ENCODE measurements at regions not wholly inside any gene's neighbourhood (a gene's known extent, or its start where the extent isn't known, plus 50 kb on each side); places are given as distances from the start of the nearest gene placed in this dataset.

- no peak for DNase-seq (ENCODE audit: low spot score)
- intact Hi-C loops (cut with DNase I), result no loop called here
These were observed 307.1 kb upstream of the SEMA6D start for GRCh38 chr15:47410247-47410646.

- no peak for DNase-seq (ENCODE audit: low spot score)
- intact Hi-C loops (cut with DNase I), result no loop called here
These were observed 305.6 kb upstream of the SEMA6D start for GRCh38 chr15:47411733-47412132.

DNA sequence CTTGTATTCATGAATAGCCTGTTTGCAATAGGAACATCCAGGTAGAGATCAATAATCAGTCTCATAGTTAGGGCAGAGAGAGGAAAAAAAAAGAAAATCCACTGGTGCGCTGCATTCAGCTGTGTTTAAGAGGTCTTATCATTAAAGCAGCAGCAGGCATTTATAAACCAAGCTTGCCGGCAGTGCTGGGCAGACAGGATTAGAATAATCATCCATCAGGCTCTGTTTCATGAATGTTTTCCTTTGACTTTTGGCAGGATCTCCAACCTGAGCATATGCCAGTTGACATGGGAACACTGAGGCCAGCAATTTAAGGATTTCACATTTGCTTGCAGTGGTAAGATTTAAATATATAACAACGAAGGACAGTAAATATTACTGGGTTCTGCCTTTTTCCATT lies 305.2 kb upstream of the SEMA6D start:
- intact Hi-C loops (cut with DNase I), result no loop called here
- no peak for DNase-seq (ENCODE audit: low spot score)

DNA sequence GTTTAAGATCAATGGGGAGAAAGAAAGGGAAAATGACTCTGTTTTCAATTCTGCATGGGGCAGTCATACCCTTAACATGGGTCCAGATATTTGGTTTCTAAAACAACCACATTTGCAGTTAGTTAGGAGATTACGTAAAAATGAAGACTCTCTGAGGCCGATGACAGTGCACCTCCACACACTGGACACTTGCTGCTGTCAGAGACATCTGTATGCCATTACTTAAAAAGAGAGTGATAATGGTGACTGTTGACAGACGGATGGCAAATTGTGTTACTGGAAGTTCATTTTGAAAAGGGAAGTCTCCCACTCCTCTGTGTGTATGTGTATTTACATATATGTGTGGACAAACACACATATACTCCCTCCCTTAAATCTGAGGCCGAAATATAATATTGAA lies 304.5 kb upstream of the SEMA6D start:
- intact Hi-C loops (cut with DNase I), result no loop called here
- no peak for DNase-seq (ENCODE audit: low spot score)

DNA sequence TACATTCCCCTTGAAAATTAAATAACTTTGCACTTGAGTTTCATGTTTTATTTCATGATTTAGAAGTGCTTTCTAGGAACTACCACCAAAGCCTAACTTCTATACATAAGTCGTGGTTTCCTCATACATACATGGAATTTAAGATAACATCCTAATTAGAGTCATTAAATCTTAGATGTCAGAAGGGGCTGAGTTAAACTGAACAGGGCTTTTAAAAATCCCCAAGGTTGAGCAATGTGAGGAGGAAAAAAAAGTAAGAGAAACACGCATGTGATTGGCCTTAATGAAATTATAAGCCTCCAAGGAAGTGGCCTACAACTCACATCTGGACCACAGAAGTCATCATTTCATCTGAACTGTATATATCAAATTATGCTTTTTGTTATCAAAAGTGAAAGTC lies 303.1 kb upstream of the SEMA6D start:
- DNase-seq (ENCODE audit: low spot score), result no peak
- intact Hi-C loops (cut with DNase I), result no loop called here

DNA sequence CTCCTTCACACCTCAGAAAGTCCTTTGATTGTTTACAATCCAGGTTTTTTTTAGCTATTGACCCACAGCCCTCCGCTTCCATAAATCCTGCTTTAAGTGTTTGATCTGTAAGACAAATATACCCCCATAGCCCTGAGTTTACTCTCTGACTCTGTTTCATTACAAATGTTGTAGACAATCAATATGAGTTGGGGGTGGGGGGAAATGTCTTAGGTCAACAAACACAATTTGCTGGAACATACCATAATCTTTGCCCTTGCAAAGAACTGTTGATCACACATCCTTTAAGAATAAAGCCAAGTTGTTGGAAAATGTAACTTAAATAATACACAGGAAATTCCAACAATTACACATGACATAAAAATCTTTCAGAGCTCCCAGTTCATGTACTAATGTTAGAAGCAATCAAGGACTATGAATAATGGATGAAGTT lies 301.8 kb upstream of the SEMA6D start:
- DNase-seq (ENCODE audit: low spot score), result no peak
- intact Hi-C loops (cut with DNase I), result no loop called here

GRCh38 chr15:47422881-47423665 lies 294.2 kb upstream of the SEMA6D start:
- intact Hi-C loops (cut with DNase I), result no loop called here
- no peak for DNase-seq (ENCODE audit: low spot score)

- intact Hi-C loops (cut with DNase I), result no loop called here
- no peak for DNase-seq (ENCODE audit: low spot score)
These were observed 289.8 kb upstream of the SEMA6D start for GRCh38 chr15:47427463-47427862.

GRCh38 chr15:47429376-47429775 lies 287.9 kb upstream of the SEMA6D start:
- DNase-seq (ENCODE audit: low spot score), result no peak
- intact Hi-C loops (cut with DNase I), result no loop called here

DNA sequence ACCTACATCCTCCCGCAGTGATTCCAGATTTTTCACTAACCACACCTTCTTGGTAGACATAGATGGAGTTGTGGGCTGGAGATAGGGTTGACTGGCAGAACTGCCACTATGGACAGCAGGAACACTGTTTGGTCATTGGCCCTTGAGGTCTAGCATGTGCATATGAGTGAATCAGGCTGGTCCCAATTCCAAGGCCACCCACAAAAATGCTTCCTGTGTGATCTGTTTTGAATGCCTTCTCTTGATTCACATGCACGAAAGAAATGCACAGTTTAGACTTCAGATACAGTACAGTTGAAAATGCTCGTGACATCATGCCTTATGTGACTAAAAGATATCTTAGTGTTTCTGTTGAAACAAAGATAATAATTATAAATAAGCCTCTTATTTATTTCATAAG lies 285.8 kb upstream of the SEMA6D start:
- intact Hi-C loops (cut with DNase I), result no loop called here
- DNase-seq (ENCODE audit: low spot score), result no peak

- DNase-seq (ENCODE audit: low spot score), result no peak
- intact Hi-C loops (cut with DNase I), result no loop called here
These were observed 284.5 kb upstream of the SEMA6D start for GRCh38 chr15:47432826-47433225.

GRCh38 chr15:47434596-47434995 lies 282.7 kb upstream of the SEMA6D start:
- intact Hi-C loops (cut with DNase I), result no loop called here
- DNase-seq (ENCODE audit: low spot score), result no peak

DNA sequence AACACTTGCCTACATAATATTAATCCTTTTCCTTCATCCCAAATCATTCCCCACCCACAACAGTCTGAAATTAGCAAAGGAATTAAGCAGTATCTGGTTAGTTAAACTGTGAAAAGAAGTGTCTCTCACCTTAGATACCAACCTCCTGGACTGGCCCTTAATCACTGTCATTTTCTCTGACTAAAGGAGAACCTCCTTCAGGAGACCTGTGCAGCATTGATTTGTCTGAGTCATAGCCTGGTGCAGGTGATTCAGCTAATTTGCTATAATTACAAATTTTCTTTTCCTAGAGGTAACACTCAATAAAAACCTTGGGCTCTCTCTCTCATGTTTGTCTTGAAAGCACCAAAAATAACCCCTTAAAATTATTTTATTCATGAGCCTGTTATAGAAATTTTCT lies 279.8 kb upstream of the SEMA6D start:
- no peak for DNase-seq (ENCODE audit: low spot score)
- intact Hi-C loops (cut with DNase I), result no loop called here

DNA sequence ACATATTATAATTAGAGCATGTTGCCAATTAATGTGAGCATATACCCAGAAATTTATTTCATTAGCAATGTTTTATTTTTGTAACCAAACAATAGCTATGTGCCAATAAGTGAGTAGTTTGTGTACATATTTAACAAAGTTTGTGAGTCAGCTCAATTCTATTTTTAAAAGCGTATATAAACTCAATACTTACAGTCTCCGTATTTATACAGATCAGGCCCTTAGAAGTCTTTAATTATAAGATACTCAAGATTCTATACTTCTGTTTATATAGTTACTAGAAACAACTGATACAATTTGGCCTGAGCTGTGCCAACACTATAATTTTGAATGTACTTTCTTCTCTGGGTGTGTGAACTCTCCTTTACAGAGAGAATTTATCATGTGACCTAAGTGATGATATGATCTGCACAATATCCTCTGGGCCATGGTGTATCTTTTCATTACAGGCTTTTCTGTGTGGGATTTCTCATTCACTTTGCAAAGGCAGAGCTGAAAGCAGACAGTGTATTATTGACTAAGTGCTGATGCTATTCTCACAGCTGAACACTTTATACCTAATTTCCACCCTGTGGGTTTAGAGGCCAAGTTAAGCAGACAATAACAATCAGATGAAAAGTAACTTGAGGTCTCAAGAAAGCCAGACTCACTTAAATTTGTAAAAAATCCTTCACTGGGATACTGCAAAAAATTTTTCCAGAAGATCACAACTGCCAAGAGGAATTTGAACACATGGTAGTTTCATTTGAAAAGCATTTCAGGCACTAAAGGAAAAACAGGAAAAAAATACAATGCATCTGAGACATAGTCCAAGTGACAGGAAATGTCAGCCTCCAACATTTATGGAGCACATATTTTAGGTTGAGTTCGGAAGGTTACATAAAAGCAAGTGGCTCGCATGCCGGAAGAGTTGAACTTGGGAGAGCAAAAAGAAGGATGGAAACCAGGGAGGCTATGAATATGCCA lies 277.9 kb upstream of the SEMA6D start:
- intact Hi-C loops (cut with DNase I), result no loop called here
- DNase-seq (ENCODE audit: low spot score), result no peak

DNA sequence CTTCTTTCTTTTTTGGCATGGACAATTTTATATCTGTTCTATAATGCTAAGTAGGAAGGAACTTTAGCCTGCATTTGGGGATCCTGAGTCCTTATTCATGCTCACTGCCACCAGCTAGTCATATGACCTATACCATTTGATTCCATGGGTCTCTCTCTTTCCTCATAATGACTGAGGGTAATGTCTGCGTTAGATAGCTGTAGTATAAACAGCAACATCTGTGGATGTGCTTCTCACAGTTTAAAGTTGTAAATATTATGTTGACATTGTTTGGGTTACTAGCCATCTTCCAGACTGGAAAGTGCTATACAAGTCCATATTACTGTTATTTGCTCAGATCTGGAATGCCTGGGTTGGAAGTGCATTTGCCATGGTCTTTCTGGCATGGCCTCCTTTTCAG lies 274.9 kb upstream of the SEMA6D start:
- intact Hi-C loops (cut with DNase I), result no loop called here
- DNase-seq (ENCODE audit: low spot score), result no peak

DNA sequence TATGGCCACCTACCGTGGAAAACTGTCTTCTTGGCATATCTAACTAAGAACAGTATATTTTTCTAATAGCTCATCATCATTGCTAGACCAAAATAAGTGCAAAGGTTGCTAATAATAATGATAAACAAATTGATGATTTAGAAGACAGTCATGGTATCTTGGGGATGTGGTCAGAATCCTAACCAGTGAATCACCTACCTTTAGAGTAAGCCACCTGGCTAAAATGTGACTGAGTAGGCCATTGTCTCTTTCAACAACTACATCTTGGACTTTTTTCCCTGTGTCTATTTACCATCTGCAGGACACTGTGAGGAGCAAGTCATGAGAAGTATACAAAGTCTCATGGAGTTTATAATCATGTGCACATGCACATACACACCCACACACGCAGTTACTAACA lies 273.5 kb upstream of the SEMA6D start:
- intact Hi-C loops (cut with DNase I), result no loop called here
- no peak for DNase-seq (ENCODE audit: low spot score)

GRCh38 chr15:47445723-47446392 lies 271.4 kb upstream of the SEMA6D start:
- no peak for DNase-seq (ENCODE audit: low spot score)
- intact Hi-C loops (cut with DNase I), result no loop called here

- intact Hi-C loops (cut with DNase I), result no loop called here
- no peak for DNase-seq (ENCODE audit: low spot score)
These were observed 256.3 kb upstream of the SEMA6D start for GRCh38 chr15:47460795-47461573.

DNA sequence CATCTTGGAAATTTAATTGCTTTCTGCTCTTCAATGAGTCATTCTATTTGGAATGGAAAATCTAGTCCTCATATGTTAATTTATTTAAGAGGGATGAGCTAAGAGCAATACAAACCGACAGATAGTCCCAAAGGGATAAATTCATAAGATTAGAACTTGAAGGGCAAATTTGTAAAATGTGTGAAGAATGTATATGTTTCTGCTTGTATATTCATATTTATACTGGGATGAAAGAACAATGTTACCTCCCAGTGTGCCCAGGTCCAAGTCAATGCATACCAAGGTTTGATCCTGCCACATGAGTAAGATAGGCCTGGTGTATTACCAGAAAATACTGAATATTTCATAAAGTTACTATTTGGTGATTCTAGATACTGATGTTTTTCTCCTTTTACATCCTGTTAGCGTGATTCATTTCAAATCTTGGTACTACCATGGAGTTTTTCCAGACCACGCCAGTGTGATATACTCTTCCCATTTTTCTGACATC lies 255.6 kb upstream of the SEMA6D start:
- DNase-seq (ENCODE audit: low spot score), result no peak
- intact Hi-C loops (cut with DNase I), result no loop called here
